Central memory CD8-positive, alpha-beta T cell (primary cell): ENCODE measurements at regions not wholly inside any gene's neighbourhood (a gene's known extent, or its start where the extent isn't known, plus 50 kb on each side); places are given as distances from the start of the nearest gene placed in this dataset.

Source experiments
- ATAC-seq: fragments of 150-1000 bp; cut with Tn5 transposase; replicated peaks from 2 replicates; pipeline ENCODE4 v1.10.0; 2022; ENCODE audit warnings: mild to moderate bottlenecking, moderate FRiP score, moderate number of reproducible peaks; ENCODE audit not compliant: poor library complexity, severe bottlenecking; ENCODE audit errors: extremely low read depth
- DNase-seq, 2 donors: peaks; one replicate each; pipeline ENCODE4 v3.0.0; 2021; ENCODE audit warnings: low spot score in 2 of 2
- H3K27ac Mint-ChIP-seq: one replicate; pipeline ENCODE4 v1.8.0; 2022; ENCODE audit warnings: low read depth, mild to moderate bottlenecking, moderate library complexity, mixed read lengths
- H3K27me3 Mint-ChIP-seq: one replicate; pipeline ENCODE4 v1.8.0; 2022; ENCODE audit warnings: mixed read lengths
- H3K36me3 Mint-ChIP-seq: one replicate; pipeline ENCODE4 v1.8.0; 2022; ENCODE audit warnings: mild to moderate bottlenecking, moderate library complexity, mixed read lengths; ENCODE audit not compliant: insufficient read depth
- H3K4me1 Mint-ChIP-seq: one replicate; pipeline ENCODE4 v1.8.0; 2022; ENCODE audit warnings: mixed read lengths
- H3K4me3 Mint-ChIP-seq: one replicate; pipeline ENCODE4 v1.8.0; 2022; ENCODE audit warnings: mild to moderate bottlenecking, moderate library complexity, mixed read lengths
- H3K9me3 Mint-ChIP-seq: one replicate; pipeline ENCODE4 v1.8.0; 2022; ENCODE audit warnings: mixed read lengths

GRCh38 chr16:63496282-63496681 lies 1460.0 kb upstream of the CDH8 start:
- no peak overlapping the region for H3K4me3 Mint-ChIP-seq
- H3K4me1 Mint-ChIP-seq, result no peaks in the 10 kb centered on the region
- H3K9me3 Mint-ChIP-seq, result peaks cover 6% of the 10 kb centered on the region
- H3K27me3 Mint-ChIP-seq, result no peaks in the 10 kb centered on the region
- no peak overlapping the region for H3K27ac Mint-ChIP-seq
- DNase-seq (no peak), ATAC-seq (no peak)
- no peaks in the 10 kb centered on the region for H3K36me3 Mint-ChIP-seq

GRCh38 chr16:63488955-63489354 lies 1452.7 kb upstream of the CDH8 start:
- ATAC-seq (no peak), DNase-seq (no peak)
- H3K9me3 Mint-ChIP-seq, result peaks cover 20% of the 10 kb centered on the region
- no peak overlapping the region for H3K4me3 Mint-ChIP-seq
- H3K27ac Mint-ChIP-seq, result no peak overlapping the region
- no peaks in the 10 kb centered on the region for H3K36me3 Mint-ChIP-seq
- no peaks in the 10 kb centered on the region for H3K4me1 Mint-ChIP-seq
- H3K27me3 Mint-ChIP-seq, result no peaks in the 10 kb centered on the region

GRCh38 chr16:63481060-63481459 lies 1444.8 kb upstream of the CDH8 start:
- no peaks in the 10 kb centered on the region for H3K27me3 Mint-ChIP-seq
- no peak for ATAC-seq
- H3K36me3 Mint-ChIP-seq, result no peaks in the 10 kb centered on the region
- DNase-seq, result no peak
- H3K4me3 Mint-ChIP-seq, result no peak overlapping the region
- peaks cover 10% of the 10 kb centered on the region for H3K9me3 Mint-ChIP-seq
- no peak overlapping the region for H3K27ac Mint-ChIP-seq
- H3K4me1 Mint-ChIP-seq, result no peaks in the 10 kb centered on the region

- H3K4me3 Mint-ChIP-seq, result no peak overlapping the region
- no peaks in the 10 kb centered on the region for H3K36me3 Mint-ChIP-seq
- H3K27me3 Mint-ChIP-seq, result no peaks in the 10 kb centered on the region
- H3K27ac Mint-ChIP-seq, result no peak overlapping the region
- no peak for ATAC-seq
- H3K9me3 Mint-ChIP-seq, result peaks cover 18% of the 10 kb centered on the region
- H3K4me1 Mint-ChIP-seq, result no peaks in the 10 kb centered on the region
- no peak for DNase-seq
These were observed 1437.5 kb upstream of the CDH8 start for GRCh38 chr16:63473725-63474124.

GRCh38 chr16:63467513-63467912 lies 1431.3 kb upstream of the CDH8 start:
- DNase-seq (no peak), ATAC-seq (no peak)
- no peaks in the 10 kb centered on the region for H3K27me3 Mint-ChIP-seq
- H3K4me1 Mint-ChIP-seq, result no peaks in the 10 kb centered on the region
- H3K9me3 Mint-ChIP-seq, result peaks cover 34% of the 10 kb centered on the region
- H3K4me3 Mint-ChIP-seq, result no peak overlapping the region
- H3K27ac Mint-ChIP-seq, result no peak overlapping the region
- H3K36me3 Mint-ChIP-seq, result no peaks in the 10 kb centered on the region

GRCh38 chr16:63462316-63462715 lies 1426.1 kb upstream of the CDH8 start:
- H3K9me3 Mint-ChIP-seq, result peaks cover 40% of the 10 kb centered on the region
- ATAC-seq (no peak), DNase-seq (no peak)
- no peaks in the 10 kb centered on the region for H3K27me3 Mint-ChIP-seq
- H3K4me1 Mint-ChIP-seq, result no peaks in the 10 kb centered on the region
- no peak overlapping the region for H3K4me3 Mint-ChIP-seq
- no peak overlapping the region for H3K27ac Mint-ChIP-seq
- no peaks in the 10 kb centered on the region for H3K36me3 Mint-ChIP-seq

- no peak for ATAC-seq
- Mint-ChIP-seq H3K9me3 (peaks cover 40% of the 10 kb centered on the region), H3K27me3 (no peaks in the 10 kb centered on the region)
These were observed 1425.1 kb upstream of the CDH8 start for GRCh38 chr16:63461248-63461841.

GRCh38 chr16:63458846-63459245 lies 1422.6 kb upstream of the CDH8 start:
- Mint-ChIP-seq H3K27me3 (no peaks in the 10 kb centered on the region), H3K9me3 (peaks cover 31% of the 10 kb centered on the region), H3K36me3 (no peaks in the 10 kb centered on the region), H3K4me3 (no peak overlapping the region), H3K27ac (no peak overlapping the region), H3K4me1 (no peaks in the 10 kb centered on the region)
- DNase-seq (no peak), ATAC-seq (no peak)

More at GRCh38 chr16:63461248-63461841, 1425.1 kb upstream of the CDH8 start:
- H3K27ac Mint-ChIP-seq, result no peak overlapping the region
- DNase-seq, result no peak
- H3K36me3 Mint-ChIP-seq, result no peaks in the 10 kb centered on the region
- no peaks in the 10 kb centered on the region for H3K4me1 Mint-ChIP-seq
- H3K4me3 Mint-ChIP-seq, result no peak overlapping the region

- ATAC-seq, result no peak
- DNase-seq, result no peak
- H3K4me3 Mint-ChIP-seq, result no peak overlapping the region
- H3K36me3 Mint-ChIP-seq, result no peaks in the 10 kb centered on the region
- H3K4me1 Mint-ChIP-seq, result no peaks in the 10 kb centered on the region
- H3K9me3 Mint-ChIP-seq, result peaks cover 26% of the 10 kb centered on the region
- no peak overlapping the region for H3K27ac Mint-ChIP-seq
- no peaks in the 10 kb centered on the region for H3K27me3 Mint-ChIP-seq
These were observed 1421.6 kb upstream of the CDH8 start for GRCh38 chr16:63457869-63458268.

GRCh38 chr16:63453261-63453660 lies 1417.0 kb upstream of the CDH8 start:
- DNase-seq (no peak), ATAC-seq (no peak)
- Mint-ChIP-seq H3K4me1 (no peaks in the 10 kb centered on the region), H3K36me3 (peaks cover 2% of the 10 kb centered on the region), H3K9me3 (peaks cover 21% of the 10 kb centered on the region), H3K27ac (no peak overlapping the region), H3K27me3 (no peaks in the 10 kb centered on the region), H3K4me3 (no peak overlapping the region)

- no peak for DNase-seq
These were observed 1410.9 kb upstream of the CDH8 start for GRCh38 chr16:63447121-63447520.

GRCh38 chr16:63442246-63442645 lies 1406.0 kb upstream of the CDH8 start:
- Mint-ChIP-seq H3K9me3 (peaks cover 20% of the 10 kb centered on the region), H3K4me3 (no peak overlapping the region), H3K27ac (no peak overlapping the region), H3K27me3 (no peaks in the 10 kb centered on the region), H3K4me1 (no peaks in the 10 kb centered on the region), H3K36me3 (no peaks in the 10 kb centered on the region)
- no peak for DNase-seq
- no peak for ATAC-seq

More at GRCh38 chr16:63447121-63447520, 1410.9 kb upstream of the CDH8 start:
- no peak for ATAC-seq
- Mint-ChIP-seq H3K4me1 (no peaks in the 10 kb centered on the region), H3K36me3 (peaks cover 2% of the 10 kb centered on the region), H3K27me3 (no peaks in the 10 kb centered on the region), H3K9me3 (peaks cover 20% of the 10 kb centered on the region), H3K4me3 (no peak overlapping the region), H3K27ac (no peak overlapping the region)

GRCh38 chr16:63426275-63426870 lies 1390.1 kb upstream of the CDH8 start:
- no peaks in the 10 kb centered on the region for H3K4me1 Mint-ChIP-seq
- no peak overlapping the region for H3K4me3 Mint-ChIP-seq
- H3K27ac Mint-ChIP-seq, result no peak overlapping the region
- ATAC-seq, result no peak
- no peak for DNase-seq
- H3K9me3 Mint-ChIP-seq, result peaks cover 18% of the 10 kb centered on the region
- no peaks in the 10 kb centered on the region for H3K27me3 Mint-ChIP-seq
- no peaks in the 10 kb centered on the region for H3K36me3 Mint-ChIP-seq
